ENCODE measurements at regions not wholly inside any gene's neighbourhood (a gene's known extent, or its start where the extent isn't known, plus 50 kb on each side); places are given as distances from the start of the nearest gene placed in this dataset.

GRCh38 chr1:192256674-192257334 lies 60.0 kb upstream of the RGS21 start:
- H3K4me1 Mint-ChIP-seq (ENCODE audit: insufficient read depth, unreplicated experiment): peaks cover 8% of the 10 kb centered on the region
- H3K36me3 Mint-ChIP-seq (ENCODE audit: insufficient read depth, unreplicated experiment): no peaks in the 10 kb centered on the region
- no TSS peak for BruUV-seq (replicated peaks)
- H3K27ac Mint-ChIP-seq (ENCODE audit: low read depth, unreplicated experiment): no peak overlapping the region
- ChIA-PET CTCF (interaction anchor here (0.5 to 0.7 kb wide), 2 partner anchors 240 to 582 kb away, joined by 3 read pairs; no protein-coding TSS in a partner anchor), POLR2A (no interaction called here)
- intact Hi-C loops (cut with micrococcal nuclease): no loop called here
- no peak overlapping the region for H3K4me3 Mint-ChIP-seq (ENCODE audit: unreplicated experiment)
- H3K9me3 Mint-ChIP-seq (ENCODE audit: unreplicated experiment): peaks cover 6% of the 10 kb centered on the region
- no peaks in the 10 kb centered on the region for H3K27me3 Mint-ChIP-seq (ENCODE audit: insufficient read depth, unreplicated experiment)
- DNase-seq (ENCODE audit: unreplicated experiment): no peak
- TF ChIP-seq, protein P1, sequence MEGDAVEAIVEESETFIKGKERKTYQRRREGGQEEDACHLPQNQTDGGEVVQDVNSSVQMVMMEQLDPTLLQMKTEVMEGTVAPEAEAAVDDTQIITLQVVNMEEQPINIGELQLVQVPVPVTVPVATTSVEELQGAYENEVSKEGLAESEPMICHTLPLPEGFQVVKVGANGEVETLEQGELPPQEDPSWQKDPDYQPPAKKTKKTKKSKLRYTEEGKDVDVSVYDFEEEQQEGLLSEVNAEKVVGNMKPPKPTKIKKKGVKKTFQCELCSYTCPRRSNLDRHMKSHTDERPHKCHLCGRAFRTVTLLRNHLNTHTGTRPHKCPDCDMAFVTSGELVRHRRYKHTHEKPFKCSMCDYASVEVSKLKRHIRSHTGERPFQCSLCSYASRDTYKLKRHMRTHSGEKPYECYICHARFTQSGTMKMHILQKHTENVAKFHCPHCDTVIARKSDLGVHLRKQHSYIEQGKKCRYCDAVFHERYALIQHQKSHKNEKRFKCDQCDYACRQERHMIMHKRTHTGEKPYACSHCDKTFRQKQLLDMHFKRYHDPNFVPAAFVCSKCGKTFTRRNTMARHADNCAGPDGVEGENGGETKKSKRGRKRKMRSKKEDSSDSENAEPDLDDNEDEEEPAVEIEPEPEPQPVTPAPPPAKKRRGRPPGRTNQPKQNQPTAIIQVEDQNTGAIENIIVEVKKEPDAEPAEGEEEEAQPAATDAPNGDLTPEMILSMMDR (IDR thresholded peaks at IDR 0.05; ENCODE audit: unreplicated experiment): no peak

- TF ChIP-seq, protein P1 (IDR thresholded peaks at IDR 0.05; ENCODE audit: unreplicated experiment): no peak
- H3K4me1 Mint-ChIP-seq (ENCODE audit: insufficient read depth, unreplicated experiment): peaks cover 14% of the 10 kb centered on the region
- DNase-seq (ENCODE audit: unreplicated experiment): no peak
- H3K9me3 Mint-ChIP-seq (ENCODE audit: unreplicated experiment): no peaks in the 10 kb centered on the region
- no TSS peak for BruUV-seq (replicated peaks)
- intact Hi-C loops (cut with micrococcal nuclease): no loop called here
- no peak overlapping the region for H3K27ac Mint-ChIP-seq (ENCODE audit: low read depth, unreplicated experiment)
- no peak overlapping the region for H3K4me3 Mint-ChIP-seq (ENCODE audit: unreplicated experiment)
- ChIA-PET CTCF (interaction anchor here (0.7 kb wide), 1 partner anchor 41 kb away, joined by 3 read pairs; no protein-coding TSS in a partner anchor), POLR2A (no interaction called here)
- H3K36me3 Mint-ChIP-seq (ENCODE audit: insufficient read depth, unreplicated experiment): no peaks in the 10 kb centered on the region
- H3K27me3 Mint-ChIP-seq (ENCODE audit: insufficient read depth, unreplicated experiment): no peaks in the 10 kb centered on the region
Measured at GRCh38 chr1:192260076-192260475, 56.7 kb upstream of the RGS21 start.

GRCh38 chr1:192261476-192261875 lies 55.3 kb upstream of the RGS21 start:
- DNase-seq (ENCODE audit: unreplicated experiment): no peak
- no peak overlapping the region for H3K27ac Mint-ChIP-seq (ENCODE audit: low read depth, unreplicated experiment)
- TF ChIP-seq, protein P1 (IDR thresholded peaks at IDR 0.05; ENCODE audit: unreplicated experiment): no peak
- peaks cover 14% of the 10 kb centered on the region for H3K4me1 Mint-ChIP-seq (ENCODE audit: insufficient read depth, unreplicated experiment)
- no peaks in the 10 kb centered on the region for H3K27me3 Mint-ChIP-seq (ENCODE audit: insufficient read depth, unreplicated experiment)
- CTCF ChIA-PET: no interaction called here
- H3K4me3 Mint-ChIP-seq (ENCODE audit: unreplicated experiment): no peak overlapping the region
- POLR2A ChIA-PET: no interaction called here
- intact Hi-C loops (cut with micrococcal nuclease): no loop called here
- BruUV-seq (replicated peaks): no TSS peak
- H3K36me3 Mint-ChIP-seq (ENCODE audit: insufficient read depth, unreplicated experiment): no peaks in the 10 kb centered on the region
- H3K9me3 Mint-ChIP-seq (ENCODE audit: unreplicated experiment): no peaks in the 10 kb centered on the region

DNA sequence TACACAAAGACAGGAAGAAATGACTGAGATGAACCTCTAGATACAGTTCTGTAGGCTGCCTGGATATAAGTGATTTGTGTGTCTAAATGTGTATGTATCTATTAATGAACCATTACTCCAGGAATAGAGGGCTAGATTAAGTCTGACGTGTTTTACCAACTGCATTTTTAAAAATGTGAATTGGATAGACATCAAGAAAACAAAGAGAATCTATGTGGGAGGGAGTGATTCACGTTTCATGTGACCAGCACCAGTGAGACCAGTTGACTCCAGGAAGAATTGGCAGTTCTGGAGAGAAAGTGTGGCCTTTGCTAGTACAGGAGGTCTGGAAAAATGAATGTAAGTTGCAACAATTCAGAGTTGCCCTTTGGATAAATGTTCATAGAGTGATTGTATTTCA lies 53.4 kb upstream of the RGS21 start:
- POLR2A ChIA-PET: no interaction called here
- Mint-ChIP-seq H3K27me3 (ENCODE audit: insufficient read depth, unreplicated experiment) (no peaks in the 10 kb centered on the region), H3K4me1 (ENCODE audit: insufficient read depth, unreplicated experiment) (peaks cover 14% of the 10 kb centered on the region), H3K9me3 (ENCODE audit: unreplicated experiment) (no peaks in the 10 kb centered on the region), H3K36me3 (ENCODE audit: insufficient read depth, unreplicated experiment) (no peaks in the 10 kb centered on the region), H3K27ac (ENCODE audit: low read depth, unreplicated experiment) (peak overlapping the region; percentile 86), H3K4me3 (ENCODE audit: unreplicated experiment) (no peak overlapping the region)
- DNase-seq (ENCODE audit: unreplicated experiment): peak; percentile 47
- CTCF ChIA-PET: interaction anchor here (0.6 kb wide), 1 partner anchor 953 kb away, joined by 3 read pairs; no protein-coding TSS in a partner anchor
- TF ChIP-seq, protein P1 (IDR thresholded peaks at IDR 0.05; ENCODE audit: unreplicated experiment): no peak
- intact Hi-C loops (cut with micrococcal nuclease): no loop called here
- BruUV-seq (replicated peaks): no TSS peak

Measured in MCF 10A (cell line).